H7 (cell line): ENCODE measurements at regions not wholly inside any gene's neighbourhood (a gene's known extent, or its start where the extent isn't known, plus 50 kb on each side); places are given as distances from the start of the nearest gene placed in this dataset.

Experiments
- DNase-seq: peaks from one replicate; pipeline ENCODE4 v3.0.0; 2012
- H3K27me3 ChIP-seq: 2 replicates; pipeline ENCODE4 v1.6.0; 2011; ENCODE audit warnings: mild to moderate bottlenecking, low read length; ENCODE audit not compliant: control insufficient read depth, insufficient read depth
- H3K36me3 ChIP-seq: replicated peaks from 2 replicates; pipeline ENCODE4 v1.5.1; 2011; ENCODE audit warnings: low read length; ENCODE audit not compliant: control insufficient read depth, insufficient read depth
- H3K4me3 ChIP-seq: 2 replicates; pipeline ENCODE4 v1.5.1; 2011; ENCODE audit warnings: low read depth, mild to moderate bottlenecking, control low read depth, low read length, moderate library complexity; ENCODE audit not compliant: insufficient read depth

DNA sequence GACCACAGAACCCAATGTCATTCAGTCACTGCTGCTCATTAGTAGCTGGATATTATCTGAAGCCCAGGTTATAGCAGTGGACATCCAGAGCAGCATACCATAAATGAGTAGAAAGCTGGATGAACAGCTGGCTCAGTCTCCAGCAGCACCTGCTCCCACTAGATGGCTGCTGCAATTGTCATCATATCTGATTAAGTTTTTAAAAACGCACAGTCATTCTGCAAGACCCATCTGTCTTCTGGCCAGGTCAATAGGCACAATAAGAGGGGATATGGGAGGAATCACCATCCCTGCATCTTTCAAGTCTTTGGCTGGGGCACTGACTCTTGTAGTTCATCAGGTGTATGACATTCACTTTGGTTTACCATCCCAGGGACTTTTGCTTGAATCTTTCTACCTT lies 55.1 kb upstream of the XDH start:
- H3K36me3 ChIP-seq = no peaks in the 10 kb centered on the region
- no peak overlapping the region for H3K4me3 ChIP-seq
- no peak for DNase-seq
- no peaks in the 10 kb centered on the region; the same call in 1 of the 2 replicates for H3K27me3 ChIP-seq

DNA sequence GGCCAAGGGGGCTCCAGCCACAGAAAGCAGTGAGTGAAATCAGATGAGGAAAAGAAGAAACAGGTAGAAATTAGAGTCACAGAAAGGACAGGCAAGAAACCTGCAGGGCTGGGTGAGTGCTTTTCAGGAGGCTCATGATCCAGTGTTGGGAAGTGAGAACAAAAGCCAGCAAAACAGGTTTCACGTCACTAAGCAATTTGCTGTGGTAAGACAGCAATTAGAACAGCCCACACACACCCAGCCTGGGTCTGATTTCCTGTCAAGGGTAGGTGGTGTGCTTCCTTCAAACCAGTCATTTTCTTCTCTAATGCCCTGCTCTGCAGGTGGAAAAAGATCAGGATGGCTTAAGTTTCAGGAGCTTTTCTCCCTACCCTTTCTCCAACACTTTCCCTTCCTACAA lies 52.9 kb upstream of the XDH start:
- no peaks in the 10 kb centered on the region for H3K36me3 ChIP-seq
- peak; percentile 5 for DNase-seq
- H3K27me3 ChIP-seq = no peaks in the 10 kb centered on the region; the same call in 1 of the 2 replicates
- no peak overlapping the region for H3K4me3 ChIP-seq
